SIG-M5 (cell line): ENCODE measurements at regions not wholly inside any gene's neighbourhood (a gene's known extent, or its start where the extent isn't known, plus 50 kb on each side); places are given as distances from the start of the nearest gene placed in this dataset.
"Not testable (repeated sequence)": the region's sequence is repeated elsewhere in the genome, so short reads cannot be mapped to it uniquely, and the experiment has no call there.

Experiments used
- DNase-seq: peaks from one replicate; lab custom pipeline; 2025; lab: John Stamatoyannopoulos, UW

GRCh38 chr1:96187020-96187419 lies 534.6 kb upstream of the PTBP2 start:
- no peak for DNase-seq

GRCh38 chr1:96191165-96191564 lies 530.4 kb upstream of the PTBP2 start:
- no peak for DNase-seq

- no peak for DNase-seq
Observed at GRCh38 chr1:96206451-96206850, 515.1 kb upstream of the PTBP2 start.

GRCh38 chr1:96207936-96208335 lies 513.6 kb upstream of the PTBP2 start:
- DNase-seq: no peak

- DNase-seq: no peak
Observed at GRCh38 chr1:96208428-96208827, 513.2 kb upstream of the PTBP2 start.

GRCh38 chr1:96210054-96210453 lies 511.5 kb upstream of the PTBP2 start:
- no peak for DNase-seq

- no peak for DNase-seq
Observed at GRCh38 chr1:96211202-96211601, 510.4 kb upstream of the PTBP2 start.

GRCh38 chr1:96214982-96215381 lies 506.6 kb upstream of the PTBP2 start:
- DNase-seq: no peak

- DNase-seq: no peak
Observed at GRCh38 chr1:96220651-96221050, 500.9 kb upstream of the PTBP2 start.

- no peak for DNase-seq
Observed at GRCh38 chr1:96222701-96223100, 498.9 kb upstream of the PTBP2 start.

GRCh38 chr1:96224229-96224628 lies 497.4 kb upstream of the PTBP2 start:
- not testable (repeated sequence) for DNase-seq

- no peak for DNase-seq
Observed at GRCh38 chr1:96233422-96233821, 488.2 kb upstream of the PTBP2 start.

- DNase-seq: no peak
Observed at GRCh38 chr1:96234299-96234698, 487.3 kb upstream of the PTBP2 start.

GRCh38 chr1:96236156-96236739 lies 485.3 kb upstream of the PTBP2 start:
- no peak for DNase-seq

- no peak for DNase-seq
Observed at GRCh38 chr1:96238426-96238825, 483.2 kb upstream of the PTBP2 start.

- no peak for DNase-seq
Observed at GRCh38 chr1:96240438-96240837, 481.1 kb upstream of the PTBP2 start.

GRCh38 chr1:96253246-96254035 lies 468.1 kb upstream of the PTBP2 start:
- no peak for DNase-seq

- DNase-seq: no peak
Observed at GRCh38 chr1:96256130-96256790, 465.3 kb upstream of the PTBP2 start.

GRCh38 chr1:96259399-96259798 lies 462.2 kb upstream of the PTBP2 start:
- no peak for DNase-seq

- DNase-seq: no peak
Observed at GRCh38 chr1:96281491-96281890, 440.1 kb upstream of the PTBP2 start.

- no peak for DNase-seq
Observed at GRCh38 chr1:96290033-96290432, 431.6 kb upstream of the PTBP2 start.

- no peak for DNase-seq
Observed at GRCh38 chr1:96290801-96291200, 430.8 kb upstream of the PTBP2 start.

GRCh38 chr1:96291468-96291867 lies 430.1 kb upstream of the PTBP2 start:
- no peak for DNase-seq
